SK-N-SH (cell line): ENCODE measurements at regions not wholly inside any gene's neighbourhood (a gene's known extent, or its start where the extent isn't known, plus 50 kb on each side); places are given as distances from the start of the nearest gene placed in this dataset.

Experiments
- CTCF ChIA-PET: fragments of 300-600, 350-600 bp; formaldehyde crosslinking; extraction: SDS; loops from one replicate; lab custom pipeline; 2021; lab: Yijun Ruan, JAX
- POLR2A ChIA-PET: fragments of 350-600 bp; sonication (Branson Sonifier 250); formaldehyde crosslinking; extraction: SDS; loops from one replicate; lab custom pipeline; 2020; ENCODE audit warnings: antibody characterized with exemption, inconsistent platforms; lab: Yijun Ruan, JAX
- DNase-seq: peaks from one replicate; pipeline ENCODE4 v3.0.0; 2012
- H2AFZ ChIP-seq: fragments of 200-600 bp; sonication (generic); 2 replicates; pipeline ENCODE4 v1.8.1; 2016; ENCODE audit warnings: antibody characterized with exemption, mild to moderate bottlenecking, low read depth
- H3F3A ChIP-seq: fragments of 200-600 bp; sonication (generic); replicated peaks from 2 replicates; pipeline ENCODE3; 2016; ENCODE audit warnings: antibody characterized with exemption, mild to moderate bottlenecking; ENCODE audit not compliant: insufficient read depth
- H3K27ac ChIP-seq, 2 experiments: fragments of 200-500 bp in 1 of 2; fragments of 200-600 bp in 1 of 2; sonication (Bioruptor generic) in 1 of 2; sonication (generic), shearing (Covaris generic) in 1 of 2; 2 replicates each; pipeline versions ENCODE4 v1.5.1 to v1.6.1; 2014 to 2016; ENCODE audit warnings: low read depth in 2 of 2, inconsistent platforms in 1 of 2, low read length in 1 of 2, mild to moderate bottlenecking in 1 of 2, mixed read lengths in 1 of 2
- H3K27me3 ChIP-seq: fragments of 200-600 bp; sonication (generic), shearing (Covaris generic); 2 replicates; pipeline ENCODE4 v1.6.1; 2016; ENCODE audit warnings: mixed run types; ENCODE audit not compliant: insufficient read depth
- H3K36me3 ChIP-seq, 2 experiments: fragments of 200-500 bp in 1 of 2; fragments of 200-600 bp in 1 of 2; sonication (Bioruptor generic) in 1 of 2; sonication (generic) in 1 of 2; replicated peaks in 1 of 2; 2 replicates each; pipeline versions ENCODE3 to v1.5.1; 2014 to 2016; ENCODE audit warnings: low read length in 1 of 2, mild to moderate bottlenecking in 1 of 2; ENCODE audit not compliant: insufficient read depth in 2 of 2, control insufficient read depth in 1 of 2
- H3K4me1 ChIP-seq, 2 experiments: fragments of 200-500 bp in 1 of 2; fragments of 200-600 bp in 1 of 2; sonication (Bioruptor generic) in 1 of 2; sonication (generic), shearing (Covaris generic) in 1 of 2; 2 replicates each; pipeline versions ENCODE4 v1.5.1 to v1.6.1; 2014 to 2016; ENCODE audit warnings: low read depth in 1 of 2, low read length in 1 of 2, mixed run types in 1 of 2; ENCODE audit not compliant: insufficient read depth in 2 of 2, control insufficient read depth in 1 of 2
- H3K4me2 ChIP-seq: fragments of 200-600 bp; sonication (generic), shearing (Covaris generic); 2 replicates; pipeline ENCODE4 v1.6.1; 2017; ENCODE audit warnings: mixed run types
- H3K4me3 ChIP-seq, 2 experiments: fragments of 200-500 bp in 1 of 2; fragments of 200-600 bp in 1 of 2; sonication (Bioruptor generic) in 1 of 2; sonication (generic), shearing (Covaris generic) in 1 of 2; 2 replicates each; pipeline versions ENCODE4 v1.5.1 to v1.8.1; 2014 to 2016; ENCODE audit warnings: low read depth in 2 of 2, inconsistent platforms in 1 of 2, low read length in 1 of 2, mild to moderate bottlenecking in 1 of 2, mixed read lengths in 1 of 2, moderate library complexity in 1 of 2
- H3K79me2 ChIP-seq: fragments of 200-600 bp; sonication (generic); 2 replicates; pipeline ENCODE4 v1.8.1; 2017; ENCODE audit warnings: mild to moderate bottlenecking; ENCODE audit not compliant: insufficient read depth
- H3K9ac ChIP-seq: fragments of 200-600 bp; sonication (generic); 2 replicates; pipeline ENCODE4 v1.6.1; 2017; ENCODE audit warnings: mixed run types
- H3K9me2 ChIP-seq: fragments of 200-600 bp; sonication (generic); 2 replicates; pipeline ENCODE4 v1.6.1; 2017; ENCODE audit warnings: mixed run types
- H3K9me3 ChIP-seq: fragments of 200-600 bp; sonication (generic); 2 replicates; pipeline ENCODE4 v1.6.1; 2017; ENCODE audit warnings: mixed run types, mild to moderate bottlenecking, moderate library complexity
- H4K20me1 ChIP-seq: fragments of 200-600 bp; sonication (generic); 2 replicates; pipeline ENCODE4 v1.6.1; 2017; ENCODE audit warnings: mild to moderate bottlenecking, mixed run types; ENCODE audit not compliant: insufficient read depth
- CHD2 ChIP-seq: fragments of 150-350 bp; IDR thresholded peaks from 2 replicates; pipeline ENCODE4 v1.6.1; 2018; ENCODE audit warnings: low read length; ENCODE audit not compliant: partially characterized antibody
- FOXM1 ChIP-seq: IDR thresholded peaks from 2 replicates; pipeline ENCODE4 v1.4.0; 2012; ENCODE audit warnings: low read depth, mild to moderate bottlenecking
- IRF3 ChIP-seq: fragments of 150-350 bp; IDR thresholded peaks from 2 replicates; pipeline ENCODE4 v1.6.1; 2016; ENCODE audit warnings: mild to moderate bottlenecking, low read depth, low read length
- MEF2A ChIP-seq: IDR thresholded peaks from 2 replicates; pipeline ENCODE4 v1.4.0; 2012; ENCODE audit warnings: low read depth, borderline replicate concordance
- MXI1 ChIP-seq: IDR thresholded peaks from 2 replicates; pipeline ENCODE4 v1.6.1; 2012; ENCODE audit warnings: mild to moderate bottlenecking, low read depth, low read length, improper control_type of control experiment
- NRF1 ChIP-seq: IDR thresholded peaks from 2 replicates; pipeline ENCODE4 v1.6.1; 2012; ENCODE audit warnings: low read depth, mild to moderate bottlenecking, low read length
- PBX3 ChIP-seq: IDR thresholded peaks from 2 replicates; pipeline ENCODE4; 2012
- POLR2AphosphoS5 ChIP-seq: IDR thresholded peaks from 2 replicates; pipeline ENCODE4 v1.6.1; 2012; ENCODE audit warnings: low read depth, low read length
- RFX5 ChIP-seq: IDR thresholded peaks from 2 replicates; pipeline ENCODE4 v1.6.1; 2012; ENCODE audit warnings: mild to moderate bottlenecking, improper control_type of control experiment, low read length
- SMC3 ChIP-seq: IDR thresholded peaks from 2 replicates; pipeline ENCODE4 v1.6.1; 2012; ENCODE audit warnings: low read depth, low read length, improper control_type of control experiment
- TAF1 ChIP-seq: IDR thresholded peaks from 2 replicates; pipeline ENCODE4 v1.6.1; 2012; ENCODE audit warnings: low read depth, mild to moderate bottlenecking, low read length, moderate library complexity, borderline replicate concordance
- TEAD4 ChIP-seq: IDR thresholded peaks from 2 replicates; pipeline ENCODE4 v1.4.0; 2012; ENCODE audit warnings: mild to moderate bottlenecking, borderline replicate concordance; ENCODE audit not compliant: insufficient read depth
- USF1 ChIP-seq: IDR thresholded peaks from 2 replicates; pipeline ENCODE4 v1.4.0; 2012; ENCODE audit warnings: low read depth, borderline replicate concordance
- WGBS: methylation state at CpG from one replicate; pipeline ENCODE4 v1.1.6; 2017; ENCODE audit warnings: low lambda C conversion rate; 5-methylcytosine and 5-hydroxymethylcytosine counted together
- TF ChIP-seq, protein P1 (sequence below): IDR thresholded peaks from 2 replicates; pipeline ENCODE4 v1.4.0; 2012; ENCODE audit warnings: low read depth, borderline replicate concordance

- Histone ChIP-seq H3K27me3 (no peaks in the 10 kb centered on the region), H3K4me1 (no peaks in the 10 kb centered on the region)
- 46% methylated on average over 2 of the region's 2 CpGs for WGBS
These were observed 765.2 kb upstream of the MGAT4C start for GRCh38 chr12:87021400-87021799.

DNA sequence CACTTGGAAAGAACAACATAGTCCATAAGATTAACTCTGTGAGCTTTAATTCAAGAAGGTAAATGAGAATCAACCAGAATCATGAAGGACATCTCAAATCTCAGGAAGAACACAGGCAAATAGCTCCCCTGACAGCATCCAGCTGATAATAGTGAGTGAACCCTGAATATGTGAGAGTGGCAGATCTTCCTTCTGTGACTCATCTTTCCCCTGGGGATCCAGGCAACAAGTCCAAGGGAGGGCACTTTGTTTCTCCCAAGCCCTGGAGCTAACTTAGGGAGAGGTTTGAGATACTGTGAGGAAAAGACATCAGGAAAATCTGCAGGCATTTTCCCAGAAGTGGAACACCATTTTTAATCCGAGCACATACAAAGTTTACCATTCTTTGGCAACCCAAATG lies 763.9 kb upstream of the MGAT4C start:
- no peaks in the 10 kb centered on the region for H3K4me1 ChIP-seq
- H3K4me3 ChIP-seq = no peak overlapping the region
- DNase-seq = no peak
- TF ChIP-seq PBX3 (0 out of 2 replicates have a peak, but pooled peaks have one; percentile 4), TEAD4 (no peak)
- 67% methylated on average over 1 of the region's 1 CpG for whole genome bisulfite sequencing
- no peaks in the 10 kb centered on the region for H3K79me2 ChIP-seq
- no peaks in the 10 kb centered on the region for H3K36me3 ChIP-seq
- H3K27me3 ChIP-seq = no peaks in the 10 kb centered on the region
- no peaks in the 10 kb centered on the region for H3F3A ChIP-seq
- no peak overlapping the region for H3K4me2 ChIP-seq
- H3K9me2 ChIP-seq = no peaks in the 10 kb centered on the region
- ChIA-PET POLR2A (no interaction called here), CTCF (no interaction called here)
- no peak overlapping the region for H3K9ac ChIP-seq
- H4K20me1 ChIP-seq = no peaks in the 10 kb centered on the region
- H3K9me3 ChIP-seq = 0 out of 2 replicates have a peak, but pooled peaks cover 3% of the 10 kb centered on the region
- no peak overlapping the region for H3K27ac ChIP-seq
- no peak overlapping the region for H2AFZ ChIP-seq

More at GRCh38 chr12:87021400-87021799, 765.2 kb upstream of the MGAT4C start:
- 0 out of 2 replicates have a peak, but pooled peaks cover 3% of the 10 kb centered on the region for H3K9me3 ChIP-seq
- H3K36me3 ChIP-seq = no peaks in the 10 kb centered on the region
- no peak overlapping the region for H3K9ac ChIP-seq
- H3K9me2 ChIP-seq = no peaks in the 10 kb centered on the region
- no peak overlapping the region for H2AFZ ChIP-seq
- POLR2A ChIA-PET = interaction anchor here (0.8 kb wide), 1 partner anchor 11 kb away, joined by 3 read pairs; no protein-coding TSS in a partner anchor
- no peaks in the 10 kb centered on the region for H4K20me1 ChIP-seq
- TF ChIP-seq CHD2 (no peak), SMC3 (no peak), POLR2AphosphoS5 (no peak)
- H3K79me2 ChIP-seq = no peaks in the 10 kb centered on the region
- H3F3A ChIP-seq = no peaks in the 10 kb centered on the region
- no peak for DNase-seq
- no peak overlapping the region for H3K4me3 ChIP-seq
- H3K27ac ChIP-seq = no peak overlapping the region
- H3K4me2 ChIP-seq = no peak overlapping the region
- CTCF ChIA-PET = interaction anchor here (0.6 kb wide), 1 partner anchor 13 kb away, joined by 3 read pairs; no protein-coding TSS in a partner anchor

- no peak overlapping the region for H3K9ac ChIP-seq
- no peaks in the 10 kb centered on the region for H3K9me2 ChIP-seq
- H3K79me2 ChIP-seq = no peaks in the 10 kb centered on the region
- TF ChIP-seq USF1 (no peak), SMC3 (no peak), TEAD4 (no peak), TAF1 (no peak), RFX5 (no peak), IRF3 (no peak), NRF1 (no peak), FOXM1 (no peak), MXI1 (no peak), MEF2A (no peak)
- TF ChIP-seq, protein P1, sequence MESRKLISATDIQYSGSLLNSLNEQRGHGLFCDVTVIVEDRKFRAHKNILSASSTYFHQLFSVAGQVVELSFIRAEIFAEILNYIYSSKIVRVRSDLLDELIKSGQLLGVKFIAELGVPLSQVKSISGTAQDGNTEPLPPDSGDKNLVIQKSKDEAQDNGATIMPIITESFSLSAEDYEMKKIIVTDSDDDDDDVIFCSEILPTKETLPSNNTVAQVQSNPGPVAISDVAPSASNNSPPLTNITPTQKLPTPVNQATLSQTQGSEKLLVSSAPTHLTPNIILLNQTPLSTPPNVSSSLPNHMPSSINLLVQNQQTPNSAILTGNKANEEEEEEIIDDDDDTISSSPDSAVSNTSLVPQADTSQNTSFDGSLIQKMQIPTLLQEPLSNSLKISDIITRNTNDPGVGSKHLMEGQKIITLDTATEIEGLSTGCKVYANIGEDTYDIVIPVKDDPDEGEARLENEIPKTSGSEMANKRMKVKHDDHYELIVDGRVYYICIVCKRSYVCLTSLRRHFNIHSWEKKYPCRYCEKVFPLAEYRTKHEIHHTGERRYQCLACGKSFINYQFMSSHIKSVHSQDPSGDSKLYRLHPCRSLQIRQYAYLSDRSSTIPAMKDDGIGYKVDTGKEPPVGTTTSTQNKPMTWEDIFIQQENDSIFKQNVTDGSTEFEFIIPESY = no peak
- ChIA-PET POLR2A (no interaction called here), CTCF (no interaction called here)
- no peak overlapping the region for H3K4me2 ChIP-seq
- H3K27ac ChIP-seq = no peak overlapping the region
- no peaks in the 10 kb centered on the region for H3F3A ChIP-seq
- H3K36me3 ChIP-seq = no peaks in the 10 kb centered on the region
- H3K9me3 ChIP-seq = 0 out of 2 replicates have a peak, but pooled peaks cover 3% of the 10 kb centered on the region
- H3K4me3 ChIP-seq = no peak overlapping the region
- no peaks in the 10 kb centered on the region for H4K20me1 ChIP-seq
- no peak for DNase-seq
- no peaks in the 10 kb centered on the region for H3K27me3 ChIP-seq
- H3K4me1 ChIP-seq = no peaks in the 10 kb centered on the region
- WGBS = 78% methylated on average over 3 of the region's 3 CpGs
- H2AFZ ChIP-seq = no peak overlapping the region
These were observed 759.2 kb upstream of the MGAT4C start for GRCh38 chr12:87015352-87015751.
